Osteoblast (primary cell): ENCODE measurements at regions not wholly inside any gene's neighbourhood (a gene's known extent, or its start where the extent isn't known, plus 50 kb on each side); places are given as distances from the start of the nearest gene placed in this dataset.

ENCODE experiments used
- DNase-seq: peaks from one replicate; pipeline ENCODE4 v3.0.0; 2011; ENCODE audit warnings: low spot score, mixed read lengths; ENCODE audit not compliant: insufficient read length; ENCODE audit errors: missing footprints
- H2AFZ ChIP-seq: 2 replicates; pipeline ENCODE4 v1.6.0; 2011; ENCODE audit warnings: mild to moderate bottlenecking, low read length
- H3K27ac ChIP-seq: 2 replicates; pipeline ENCODE4 v1.5.1; 2011; ENCODE audit warnings: mild to moderate bottlenecking, low read depth, low read length, moderate library complexity
- H3K27me3 ChIP-seq: 2 replicates; pipeline ENCODE4 v1.6.0; 2012; ENCODE audit warnings: mild to moderate bottlenecking, control low read depth, inconsistent platforms, low read length, moderate library complexity; ENCODE audit not compliant: insufficient read depth
- H3K36me3 ChIP-seq: 2 replicates; pipeline ENCODE4 v1.5.1; 2011; ENCODE audit warnings: mild to moderate bottlenecking, low read length, control low read depth, moderate library complexity; ENCODE audit not compliant: insufficient read depth
- H3K4me1 ChIP-seq: 2 replicates; pipeline ENCODE4 v1.5.1; 2011; ENCODE audit warnings: mild to moderate bottlenecking, low read length, control low read depth, moderate library complexity; ENCODE audit not compliant: insufficient read depth
- H3K4me2 ChIP-seq: 2 replicates; pipeline ENCODE4 v1.6.0; 2011; ENCODE audit warnings: mild to moderate bottlenecking, low read length; ENCODE audit not compliant: insufficient read depth
- H3K4me3 ChIP-seq: fragments of 200-600 bp; sonication (generic); 3 replicates; pipeline ENCODE4 v1.5.1; 2012; ENCODE audit warnings: mild to moderate bottlenecking, low read length, inconsistent platforms; ENCODE audit not compliant: insufficient read depth
- H3K79me2 ChIP-seq: 2 replicates; pipeline ENCODE4 v1.6.0; 2012; ENCODE audit warnings: mild to moderate bottlenecking, low read length, control low read depth, inconsistent platforms; ENCODE audit not compliant: insufficient read depth
- H3K9me3 ChIP-seq: 2 replicates; pipeline ENCODE4 v1.5.1; 2011; ENCODE audit warnings: low read depth, low read length, control low read depth
- H4K20me1 ChIP-seq: 2 replicates; pipeline ENCODE4 v1.6.0; 2012; ENCODE audit warnings: mild to moderate bottlenecking, low read length, control low read depth; ENCODE audit not compliant: insufficient read depth
- TF ChIP-seq, protein P1 (sequence below): IDR thresholded peaks from 2 replicates; pipeline ENCODE4 v1.5.1; 2011; ENCODE audit warnings: mild to moderate bottlenecking, low read depth, low read length, moderate library complexity; ENCODE audit errors: extremely low read depth

DNA sequence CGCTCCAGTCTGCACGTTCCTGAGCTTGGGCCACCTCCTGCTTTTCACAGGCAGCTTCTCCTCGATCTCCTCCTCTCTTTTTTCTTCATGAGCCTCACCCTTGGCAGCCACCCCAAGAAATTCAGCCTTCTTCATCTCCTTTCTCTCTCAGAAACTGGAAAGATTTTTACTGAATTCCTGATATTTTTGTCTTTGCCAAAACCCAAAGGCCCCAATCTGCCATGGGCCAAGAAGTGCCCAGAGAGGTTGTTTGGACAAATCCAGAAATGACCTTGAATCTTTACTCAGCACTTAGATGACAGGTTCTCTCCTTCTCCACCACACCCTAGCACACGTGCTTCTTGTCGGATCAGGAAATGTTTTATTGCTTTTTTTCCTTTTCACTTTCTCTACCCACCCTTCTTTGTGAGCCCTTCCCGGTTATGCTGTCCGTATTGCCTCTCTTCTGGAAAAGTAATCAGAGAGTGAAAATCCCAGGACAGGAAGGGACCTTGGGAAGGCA is 134.5 kb upstream of the TNP1 start:
- H2AFZ ChIP-seq = no peak overlapping the region
- no peaks in the 10 kb centered on the region for H4K20me1 ChIP-seq
- no peak overlapping the region for H3K27ac ChIP-seq
- H3K4me1 ChIP-seq = no peaks in the 10 kb centered on the region
- no peak overlapping the region for H3K4me2 ChIP-seq
- no peaks in the 10 kb centered on the region for H3K9me3 ChIP-seq
- TF ChIP-seq, protein P1, sequence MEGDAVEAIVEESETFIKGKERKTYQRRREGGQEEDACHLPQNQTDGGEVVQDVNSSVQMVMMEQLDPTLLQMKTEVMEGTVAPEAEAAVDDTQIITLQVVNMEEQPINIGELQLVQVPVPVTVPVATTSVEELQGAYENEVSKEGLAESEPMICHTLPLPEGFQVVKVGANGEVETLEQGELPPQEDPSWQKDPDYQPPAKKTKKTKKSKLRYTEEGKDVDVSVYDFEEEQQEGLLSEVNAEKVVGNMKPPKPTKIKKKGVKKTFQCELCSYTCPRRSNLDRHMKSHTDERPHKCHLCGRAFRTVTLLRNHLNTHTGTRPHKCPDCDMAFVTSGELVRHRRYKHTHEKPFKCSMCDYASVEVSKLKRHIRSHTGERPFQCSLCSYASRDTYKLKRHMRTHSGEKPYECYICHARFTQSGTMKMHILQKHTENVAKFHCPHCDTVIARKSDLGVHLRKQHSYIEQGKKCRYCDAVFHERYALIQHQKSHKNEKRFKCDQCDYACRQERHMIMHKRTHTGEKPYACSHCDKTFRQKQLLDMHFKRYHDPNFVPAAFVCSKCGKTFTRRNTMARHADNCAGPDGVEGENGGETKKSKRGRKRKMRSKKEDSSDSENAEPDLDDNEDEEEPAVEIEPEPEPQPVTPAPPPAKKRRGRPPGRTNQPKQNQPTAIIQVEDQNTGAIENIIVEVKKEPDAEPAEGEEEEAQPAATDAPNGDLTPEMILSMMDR = no peak
- no peak overlapping the region for H3K4me3 ChIP-seq
- no peaks in the 10 kb centered on the region for H3K79me2 ChIP-seq
- no peak for DNase-seq
- no peaks in the 10 kb centered on the region for H3K36me3 ChIP-seq
- H3K27me3 ChIP-seq = peaks cover 22% of the 10 kb centered on the region

DNA sequence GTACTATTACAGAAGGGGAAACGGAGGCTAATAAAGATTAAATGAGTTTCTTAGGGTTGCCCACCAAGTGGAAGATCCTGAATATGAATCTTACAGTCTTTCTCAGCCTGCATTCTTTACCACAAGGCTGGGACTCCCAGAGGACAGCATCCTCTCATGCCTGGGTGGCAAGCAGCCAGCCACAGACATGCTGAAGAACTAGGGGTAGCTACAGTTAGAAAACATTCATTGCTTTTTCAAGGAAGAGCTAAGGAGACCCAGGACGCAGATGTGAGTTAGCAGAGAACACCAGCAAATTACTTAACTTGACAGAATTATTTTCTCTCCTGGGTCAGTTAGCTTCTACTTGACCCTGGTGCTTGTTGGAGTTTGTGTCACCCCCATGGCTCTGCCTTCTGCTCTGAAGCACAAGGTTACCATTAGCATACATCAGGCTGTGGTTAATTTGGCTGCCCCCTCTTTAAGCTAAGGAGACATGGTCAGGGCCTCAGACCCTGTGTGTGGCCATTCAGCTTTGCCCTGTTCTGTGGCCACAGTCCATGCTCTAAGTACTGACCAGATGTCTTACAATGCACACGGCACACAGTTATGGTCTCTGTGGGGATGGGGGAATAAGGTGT is 132.3 kb upstream of the TNP1 start:
- Histone ChIP-seq H3K9me3 (no peaks in the 10 kb centered on the region), H3K79me2 (no peaks in the 10 kb centered on the region), H3K27ac (no peak overlapping the region), H3K4me2 (no peak overlapping the region), H4K20me1 (no peaks in the 10 kb centered on the region), H2AFZ (no peak overlapping the region), H3K36me3 (no peaks in the 10 kb centered on the region), H3K4me1 (no peaks in the 10 kb centered on the region), H3K27me3 (peaks cover 18% of the 10 kb centered on the region), H3K4me3 (no peak overlapping the region)
- no peak for DNase-seq
- TF ChIP-seq, protein P1 = no peak

DNA sequence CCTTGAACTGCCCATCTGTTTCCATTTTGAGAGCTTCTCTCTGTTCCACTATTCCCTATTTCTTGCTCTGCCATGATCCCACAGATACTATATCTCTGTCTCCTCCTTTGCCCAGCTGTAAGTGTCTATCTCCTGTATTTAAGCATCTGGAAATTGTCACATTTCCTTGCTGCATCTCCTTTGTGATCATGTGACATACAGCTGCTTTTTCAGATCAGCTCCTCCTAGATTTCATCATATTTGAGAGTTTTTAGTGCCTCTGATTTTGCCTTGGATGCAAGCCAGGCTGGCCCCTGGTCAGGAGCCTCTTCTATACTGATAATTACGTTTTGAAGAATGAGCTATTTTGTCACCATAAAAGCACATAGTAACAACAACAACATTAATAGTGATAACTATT is 131.7 kb upstream of the TNP1 start:
- DNase-seq = no peak
- H3K27ac ChIP-seq = no peak overlapping the region
- no peaks in the 10 kb centered on the region for H3K36me3 ChIP-seq

More for the DNA sequence above, 131.7 kb upstream of the TNP1 start:
- H3K9me3 ChIP-seq = no peaks in the 10 kb centered on the region
- TF ChIP-seq, protein P1 = no peak
- no peaks in the 10 kb centered on the region for H3K79me2 ChIP-seq
- peaks cover 19% of the 10 kb centered on the region for H3K27me3 ChIP-seq
- H2AFZ ChIP-seq = no peak overlapping the region
- H3K4me3 ChIP-seq = no peak overlapping the region
- no peak overlapping the region for H3K4me2 ChIP-seq
- no peaks in the 10 kb centered on the region for H3K4me1 ChIP-seq
- H4K20me1 ChIP-seq = no peaks in the 10 kb centered on the region
